ENCODE measurements at regions not wholly inside any gene's neighbourhood (a gene's known extent, or its start where the extent isn't known, plus 50 kb on each side); places are given as distances from the start of the nearest gene placed in this dataset.

- Histone ChIP-seq H3K4me1 (ENCODE audit: low read depth) (no peaks in the 10 kb centered on the region), H3K27ac (no peak overlapping the region), H3K36me3 (no peaks in the 10 kb centered on the region), H3K27me3 (no peaks in the 10 kb centered on the region), H3K4me3 (no peak overlapping the region), H3K9me3 (ENCODE audit: low read depth) (no peaks in the 10 kb centered on the region)
- TF ChIP-seq CTCF (IDR thresholded peaks at IDR 0.05; ENCODE audit: low read depth, low read length), result no peak
- no peak for DNase-seq (ENCODE audit: low read depth in 1 of 2, low spot score in 1 of 2)
Measured at GRCh38 chr13:104065328-104065727, 999.1 kb upstream of the SLC10A2 start.

GRCh38 chr13:104057861-104058260 lies 991.6 kb upstream of the SLC10A2 start:
- H3K36me3 ChIP-seq, result no peaks in the 10 kb centered on the region
- no peaks in the 10 kb centered on the region for H3K9me3 ChIP-seq (ENCODE audit: low read depth)
- H3K4me3 ChIP-seq, result no peak overlapping the region
- no peaks in the 10 kb centered on the region for H3K4me1 ChIP-seq (ENCODE audit: low read depth)
- TF ChIP-seq CTCF (IDR thresholded peaks at IDR 0.05; ENCODE audit: low read depth, low read length), result no peak
- H3K27me3 ChIP-seq, result no peaks in the 10 kb centered on the region
- H3K27ac ChIP-seq, result no peak overlapping the region
- no peak for DNase-seq (ENCODE audit: low read depth in 1 of 2, low spot score in 1 of 2)

- DNase-seq (ENCODE audit: low read depth in 1 of 2, low spot score in 1 of 2), result no peak
- H3K4me3 ChIP-seq, result no peak overlapping the region
- H3K36me3 ChIP-seq, result no peaks in the 10 kb centered on the region
- no peak overlapping the region for H3K27ac ChIP-seq
- H3K9me3 ChIP-seq (ENCODE audit: low read depth), result no peaks in the 10 kb centered on the region
- H3K4me1 ChIP-seq (ENCODE audit: low read depth), result no peaks in the 10 kb centered on the region
- no peak for TF ChIP-seq CTCF (IDR thresholded peaks at IDR 0.05; ENCODE audit: low read depth, low read length)
- H3K27me3 ChIP-seq, result no peaks in the 10 kb centered on the region
Measured at GRCh38 chr13:104045907-104046306, 979.7 kb upstream of the SLC10A2 start.

GRCh38 chr13:104043184-104043583 lies 977.0 kb upstream of the SLC10A2 start:
- Histone ChIP-seq H3K27ac (no peak overlapping the region), H3K9me3 (ENCODE audit: low read depth) (no peaks in the 10 kb centered on the region), H3K4me1 (ENCODE audit: low read depth) (no peaks in the 10 kb centered on the region), H3K4me3 (no peak overlapping the region), H3K36me3 (no peaks in the 10 kb centered on the region), H3K27me3 (no peaks in the 10 kb centered on the region)
- TF ChIP-seq CTCF (IDR thresholded peaks at IDR 0.05; ENCODE audit: low read depth, low read length), result no peak
- DNase-seq (ENCODE audit: low read depth in 1 of 2, low spot score in 1 of 2), result no peak

- Histone ChIP-seq H3K4me3 (no peak overlapping the region), H3K4me1 (ENCODE audit: low read depth) (no peaks in the 10 kb centered on the region), H3K9me3 (ENCODE audit: low read depth) (no peaks in the 10 kb centered on the region), H3K27me3 (no peaks in the 10 kb centered on the region), H3K36me3 (no peaks in the 10 kb centered on the region), H3K27ac (no peak overlapping the region)
- TF ChIP-seq CTCF (IDR thresholded peaks at IDR 0.05; ENCODE audit: low read depth, low read length), result no peak
- no peak for DNase-seq (ENCODE audit: low read depth in 1 of 2, low spot score in 1 of 2)
Measured at GRCh38 chr13:104034891-104035290, 968.7 kb upstream of the SLC10A2 start.

GRCh38 chr13:104025303-104025702 lies 959.1 kb upstream of the SLC10A2 start:
- DNase-seq (ENCODE audit: low read depth in 1 of 2, low spot score in 1 of 2), result peak in 1 of 2 donors; percentile 46
- no peak for TF ChIP-seq CTCF (IDR thresholded peaks at IDR 0.05; ENCODE audit: low read depth, low read length)
- no peak overlapping the region for H3K27ac ChIP-seq
- H3K36me3 ChIP-seq, result no peaks in the 10 kb centered on the region
- no peaks in the 10 kb centered on the region for H3K27me3 ChIP-seq
- no peaks in the 10 kb centered on the region for H3K9me3 ChIP-seq (ENCODE audit: low read depth)
- no peak overlapping the region for H3K4me3 ChIP-seq
- peaks cover 4% of the 10 kb centered on the region for H3K4me1 ChIP-seq (ENCODE audit: low read depth)

Data from cardiac muscle cell (in vitro differentiated cells and primary cell).